DND-41 (cell line): ENCODE measurements at regions not wholly inside any gene's neighbourhood (a gene's known extent, or its start where the extent isn't known, plus 50 kb on each side); places are given as distances from the start of the nearest gene placed in this dataset.

Experiments used
- ATAC-seq: fragments of 200-7000 bp; cut with Tn5 transposase; 3 replicates; pipeline ENCODE4 v1.9.1; 2021; ENCODE audit warnings: low read depth; ENCODE audit not compliant: insufficient read depth
- DNase-seq: peaks from one replicate; pipeline ENCODE4 v3.0.0-alpha.2; 2020
- H2AFZ ChIP-seq: 2 replicates; pipeline ENCODE4 v1.6.0; 2012; ENCODE audit warnings: low read depth, low read length
- H3K27ac ChIP-seq: 2 replicates; pipeline ENCODE4 v1.5.1; 2012; ENCODE audit warnings: low read length, inconsistent platforms
- H3K27me3 ChIP-seq: fragments of 200-600 bp; sonication (generic); 2 replicates; pipeline ENCODE4 v1.6.0; 2012; ENCODE audit warnings: low read length, mild to moderate bottlenecking, inconsistent platforms; ENCODE audit not compliant: insufficient read depth, poor library complexity
- H3K36me3 ChIP-seq: 2 replicates; pipeline ENCODE4 v1.5.1; 2012; ENCODE audit warnings: low read length, inconsistent platforms; ENCODE audit not compliant: insufficient read depth
- H3K4me1 ChIP-seq: 2 replicates; pipeline ENCODE4 v1.5.1; 2012; ENCODE audit warnings: mild to moderate bottlenecking, low read length; ENCODE audit not compliant: insufficient read depth
- H3K4me2 ChIP-seq: 2 replicates; pipeline ENCODE4 v1.6.0; 2012; ENCODE audit warnings: mild to moderate bottlenecking, moderate library complexity, low read length, inconsistent platforms; ENCODE audit not compliant: insufficient read depth
- H3K4me3 ChIP-seq, 2 experiments: fragments of 200-600 bp in 1 of 2; shearing (Covaris generic) in 1 of 2; 2 replicates each; pipeline ENCODE4 v1.5.1; 2012 to 2016; ENCODE audit warnings: inconsistent platforms in 2 of 2, low read length in 2 of 2, mild to moderate bottlenecking in 2 of 2, low read depth in 1 of 2, moderate library complexity in 1 of 2
- H3K79me2 ChIP-seq: 2 replicates; pipeline ENCODE4 v1.6.0; 2012; ENCODE audit warnings: low read length, inconsistent platforms; ENCODE audit not compliant: insufficient read depth
- H3K9ac ChIP-seq: 2 replicates; pipeline ENCODE4 v1.6.0; 2012; ENCODE audit warnings: low read depth, mild to moderate bottlenecking, inconsistent platforms, low read length, moderate library complexity
- H3K9me3 ChIP-seq: 2 replicates; pipeline ENCODE4 v1.5.1; 2012; ENCODE audit warnings: low read length, moderate library complexity, mild to moderate bottlenecking, inconsistent platforms; ENCODE audit not compliant: insufficient read depth, severe bottlenecking
- H4K20me1 ChIP-seq: 2 replicates; pipeline ENCODE4 v1.6.0; 2012; ENCODE audit warnings: low read length; ENCODE audit not compliant: insufficient read depth
- EZH2 ChIP-seq: IDR thresholded peaks from 3 replicates; pipeline ENCODE4 v1.6.1; 2012; ENCODE audit warnings: borderline replicate concordance, low read depth, mild to moderate bottlenecking, moderate library complexity, low read length, inconsistent platforms; ENCODE audit not compliant: severe bottlenecking
- TF ChIP-seq, protein P1 (sequence below): IDR thresholded peaks from 2 replicates; pipeline ENCODE4 v1.5.1; 2012; ENCODE audit warnings: borderline replicate concordance, low read length, moderate library complexity, mild to moderate bottlenecking; ENCODE audit not compliant: poor library complexity, severe bottlenecking; ENCODE audit errors: extremely low read depth

DNA sequence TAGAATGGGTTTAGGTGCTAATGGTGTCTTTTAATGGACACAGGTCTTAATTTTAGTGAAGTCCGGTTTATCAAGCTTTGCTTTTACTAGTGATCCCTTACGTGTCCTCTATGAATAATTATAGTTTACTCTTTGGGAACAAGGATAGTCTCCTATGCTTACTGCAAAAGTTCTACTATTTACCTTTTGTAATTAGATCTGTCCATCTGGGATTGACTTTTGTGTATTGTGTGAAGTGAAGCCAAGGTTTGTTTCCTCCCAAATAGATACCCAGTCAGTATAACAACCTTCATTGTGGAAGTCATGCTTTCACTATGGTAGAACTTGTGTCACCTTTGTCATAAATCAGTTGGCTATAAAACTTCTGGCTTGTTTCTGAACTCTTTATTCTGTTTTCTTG lies 740.9 kb upstream of the CRIM1 start:
- no peak for ATAC-seq
- H3K27ac ChIP-seq, result no peak overlapping the region
- TF ChIP-seq, protein P1, sequence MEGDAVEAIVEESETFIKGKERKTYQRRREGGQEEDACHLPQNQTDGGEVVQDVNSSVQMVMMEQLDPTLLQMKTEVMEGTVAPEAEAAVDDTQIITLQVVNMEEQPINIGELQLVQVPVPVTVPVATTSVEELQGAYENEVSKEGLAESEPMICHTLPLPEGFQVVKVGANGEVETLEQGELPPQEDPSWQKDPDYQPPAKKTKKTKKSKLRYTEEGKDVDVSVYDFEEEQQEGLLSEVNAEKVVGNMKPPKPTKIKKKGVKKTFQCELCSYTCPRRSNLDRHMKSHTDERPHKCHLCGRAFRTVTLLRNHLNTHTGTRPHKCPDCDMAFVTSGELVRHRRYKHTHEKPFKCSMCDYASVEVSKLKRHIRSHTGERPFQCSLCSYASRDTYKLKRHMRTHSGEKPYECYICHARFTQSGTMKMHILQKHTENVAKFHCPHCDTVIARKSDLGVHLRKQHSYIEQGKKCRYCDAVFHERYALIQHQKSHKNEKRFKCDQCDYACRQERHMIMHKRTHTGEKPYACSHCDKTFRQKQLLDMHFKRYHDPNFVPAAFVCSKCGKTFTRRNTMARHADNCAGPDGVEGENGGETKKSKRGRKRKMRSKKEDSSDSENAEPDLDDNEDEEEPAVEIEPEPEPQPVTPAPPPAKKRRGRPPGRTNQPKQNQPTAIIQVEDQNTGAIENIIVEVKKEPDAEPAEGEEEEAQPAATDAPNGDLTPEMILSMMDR, result no peak
- TF ChIP-seq EZH2, result no peak

GRCh38 chr2:35606394-35606793 lies 749.2 kb upstream of the CRIM1 start:
- no peaks in the 10 kb centered on the region for H3K4me1 ChIP-seq
- no peak overlapping the region for H3K4me3 ChIP-seq
- H3K4me2 ChIP-seq, result no peak overlapping the region
- no peaks in the 10 kb centered on the region for H3K36me3 ChIP-seq
- no peak for DNase-seq
- no peak overlapping the region for H3K9ac ChIP-seq
- H2AFZ ChIP-seq, result no peak overlapping the region
- no peak for ATAC-seq
- H3K79me2 ChIP-seq, result no peaks in the 10 kb centered on the region
- H4K20me1 ChIP-seq, result no peaks in the 10 kb centered on the region
- no peaks in the 10 kb centered on the region for H3K9me3 ChIP-seq
- no peaks in the 10 kb centered on the region for H3K27me3 ChIP-seq
- TF ChIP-seq EZH2, result no peak
- TF ChIP-seq, protein P1, result no peak
- H3K27ac ChIP-seq, result no peak overlapping the region

More for the DNA sequence above, 740.9 kb upstream of the CRIM1 start:
- Histone ChIP-seq H2AFZ (no peak overlapping the region), H4K20me1 (no peaks in the 10 kb centered on the region), H3K36me3 (no peaks in the 10 kb centered on the region), H3K27me3 (no peaks in the 10 kb centered on the region), H3K9me3 (no peaks in the 10 kb centered on the region), H3K9ac (no peak overlapping the region), H3K79me2 (no peaks in the 10 kb centered on the region), H3K4me3 (no peak overlapping the region), H3K4me1 (no peaks in the 10 kb centered on the region), H3K4me2 (no peak overlapping the region)
- no peak for DNase-seq

- no peak for DNase-seq
- no peaks in the 10 kb centered on the region for H3K27me3 ChIP-seq
- H3K9me3 ChIP-seq, result peaks cover 20% of the 10 kb centered on the region
- no peak overlapping the region for H3K4me2 ChIP-seq
- no peaks in the 10 kb centered on the region for H3K4me1 ChIP-seq
- H2AFZ ChIP-seq, result no peak overlapping the region
- no peaks in the 10 kb centered on the region for H3K36me3 ChIP-seq
- no peaks in the 10 kb centered on the region for H4K20me1 ChIP-seq
- H3K4me3 ChIP-seq, result no peak overlapping the region
- H3K9ac ChIP-seq, result no peak overlapping the region
- no peak for TF ChIP-seq EZH2
- TF ChIP-seq, protein P1, result no peak
- no peaks in the 10 kb centered on the region for H3K79me2 ChIP-seq
- no peak overlapping the region for H3K27ac ChIP-seq
- no peak for ATAC-seq
Observed at GRCh38 chr2:35598310-35598709, 757.3 kb upstream of the CRIM1 start.

- no peak for TF ChIP-seq EZH2
- TF ChIP-seq, protein P1, result no peak
- Histone ChIP-seq H4K20me1 (no peaks in the 10 kb centered on the region), H3K4me3 (no peak overlapping the region), H3K27me3 (no peaks in the 10 kb centered on the region), H2AFZ (no peak overlapping the region), H3K4me1 (no peaks in the 10 kb centered on the region), H3K9ac (no peak overlapping the region), H3K9me3 (peaks cover 4% of the 10 kb centered on the region), H3K27ac (no peak overlapping the region), H3K4me2 (no peak overlapping the region), H3K79me2 (no peaks in the 10 kb centered on the region), H3K36me3 (no peaks in the 10 kb centered on the region)
- ATAC-seq, result no peak
- DNase-seq, result no peak
Observed at GRCh38 chr2:35591886-35592285, 763.7 kb upstream of the CRIM1 start.
